ENCODE measurements at regions not wholly inside any gene's neighbourhood (a gene's known extent, or its start where the extent isn't known, plus 50 kb on each side); places are given as distances from the start of the nearest gene placed in this dataset.

GRCh38 chr2:126784045-126784444, 114.6 kb upstream of the TEX51 start:
- Mint-ChIP-seq H3K27ac (no peak overlapping the region), H3K4me1 (ENCODE audit: low read depth) (no peaks in the 10 kb centered on the region)

DNA sequence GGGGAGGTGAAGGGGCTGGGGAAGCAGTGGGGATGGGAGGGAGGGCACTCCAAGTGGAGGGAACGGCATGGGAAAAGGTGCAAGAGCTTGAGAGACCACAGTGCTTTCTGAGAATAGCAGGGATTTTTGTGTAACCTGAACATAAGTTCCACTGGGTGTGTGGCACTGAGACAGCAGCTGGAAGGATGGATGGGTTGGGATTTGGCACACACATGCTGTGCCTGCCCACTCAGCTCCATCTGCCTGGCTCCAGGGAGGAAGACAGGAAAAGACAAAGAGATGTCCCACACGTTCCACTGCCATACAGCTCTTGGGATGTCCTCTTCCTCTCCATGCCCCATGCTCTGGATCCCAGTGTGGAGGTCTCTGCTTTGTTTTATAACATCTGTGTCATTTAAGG, 114.1 kb upstream of the TEX51 start:
- TF ChIP-seq, protein P1, sequence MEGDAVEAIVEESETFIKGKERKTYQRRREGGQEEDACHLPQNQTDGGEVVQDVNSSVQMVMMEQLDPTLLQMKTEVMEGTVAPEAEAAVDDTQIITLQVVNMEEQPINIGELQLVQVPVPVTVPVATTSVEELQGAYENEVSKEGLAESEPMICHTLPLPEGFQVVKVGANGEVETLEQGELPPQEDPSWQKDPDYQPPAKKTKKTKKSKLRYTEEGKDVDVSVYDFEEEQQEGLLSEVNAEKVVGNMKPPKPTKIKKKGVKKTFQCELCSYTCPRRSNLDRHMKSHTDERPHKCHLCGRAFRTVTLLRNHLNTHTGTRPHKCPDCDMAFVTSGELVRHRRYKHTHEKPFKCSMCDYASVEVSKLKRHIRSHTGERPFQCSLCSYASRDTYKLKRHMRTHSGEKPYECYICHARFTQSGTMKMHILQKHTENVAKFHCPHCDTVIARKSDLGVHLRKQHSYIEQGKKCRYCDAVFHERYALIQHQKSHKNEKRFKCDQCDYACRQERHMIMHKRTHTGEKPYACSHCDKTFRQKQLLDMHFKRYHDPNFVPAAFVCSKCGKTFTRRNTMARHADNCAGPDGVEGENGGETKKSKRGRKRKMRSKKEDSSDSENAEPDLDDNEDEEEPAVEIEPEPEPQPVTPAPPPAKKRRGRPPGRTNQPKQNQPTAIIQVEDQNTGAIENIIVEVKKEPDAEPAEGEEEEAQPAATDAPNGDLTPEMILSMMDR (IDR thresholded peaks at IDR 0.05; ENCODE audit: unreplicated experiment), result no peak
- Mint-ChIP-seq H3K4me3 (ENCODE audit: low read depth) (no peak overlapping the region), H3K27ac (no peak overlapping the region), H3K36me3 (ENCODE audit: insufficient read depth) (no peaks in the 10 kb centered on the region), H3K4me1 (ENCODE audit: low read depth) (no peaks in the 10 kb centered on the region), H3K9me3 (ENCODE audit: low read depth) (no peaks in the 10 kb centered on the region), H3K27me3 (peaks cover 27% of the 10 kb centered on the region)
- no peak for DNase-seq (ENCODE audit: low spot score, unreplicated experiment)

More at GRCh38 chr2:126784045-126784444, 114.6 kb upstream of the TEX51 start:
- TF ChIP-seq, protein P1 (IDR thresholded peaks at IDR 0.05; ENCODE audit: unreplicated experiment), result no peak
- Mint-ChIP-seq H3K9me3 (ENCODE audit: low read depth) (no peaks in the 10 kb centered on the region), H3K4me3 (ENCODE audit: low read depth) (no peak overlapping the region), H3K36me3 (ENCODE audit: insufficient read depth) (no peaks in the 10 kb centered on the region), H3K27me3 (peaks cover 31% of the 10 kb centered on the region)
- no peak for DNase-seq (ENCODE audit: low spot score, unreplicated experiment)

DNA sequence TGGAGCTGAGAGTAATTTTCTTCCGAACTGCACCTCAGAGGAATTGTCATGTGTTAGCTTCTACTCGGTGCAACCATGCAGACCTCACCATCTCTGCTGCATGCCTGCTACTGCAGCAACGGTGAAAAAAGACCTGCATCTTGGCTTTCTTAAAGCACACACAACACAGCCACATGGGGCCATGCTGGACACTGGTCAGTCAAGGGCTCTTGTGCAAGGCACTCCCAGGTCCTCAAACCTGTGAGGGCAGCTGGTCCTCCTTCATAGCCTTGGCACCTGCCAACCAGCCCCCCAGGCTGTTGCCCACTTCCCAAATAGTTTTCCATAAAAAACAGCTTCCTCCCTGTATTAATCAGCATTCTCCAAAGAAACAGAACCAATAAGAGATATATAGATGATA, 113.5 kb upstream of the TEX51 start:
- H3K9me3 Mint-ChIP-seq (ENCODE audit: low read depth), result no peaks in the 10 kb centered on the region
- TF ChIP-seq, protein P1 (IDR thresholded peaks at IDR 0.05; ENCODE audit: unreplicated experiment), result no peak
- H3K4me3 Mint-ChIP-seq (ENCODE audit: low read depth), result no peak overlapping the region
- H3K27ac Mint-ChIP-seq, result no peak overlapping the region
- H3K36me3 Mint-ChIP-seq (ENCODE audit: insufficient read depth), result no peaks in the 10 kb centered on the region
- DNase-seq (ENCODE audit: low spot score, unreplicated experiment), result no peak
- H3K4me1 Mint-ChIP-seq (ENCODE audit: low read depth), result no peaks in the 10 kb centered on the region
- peaks cover 21% of the 10 kb centered on the region for H3K27me3 Mint-ChIP-seq

- H3K27ac Mint-ChIP-seq, result no peak overlapping the region
Observed at GRCh38 chr2:126785862-126786261, 112.8 kb upstream of the TEX51 start.

DNA sequence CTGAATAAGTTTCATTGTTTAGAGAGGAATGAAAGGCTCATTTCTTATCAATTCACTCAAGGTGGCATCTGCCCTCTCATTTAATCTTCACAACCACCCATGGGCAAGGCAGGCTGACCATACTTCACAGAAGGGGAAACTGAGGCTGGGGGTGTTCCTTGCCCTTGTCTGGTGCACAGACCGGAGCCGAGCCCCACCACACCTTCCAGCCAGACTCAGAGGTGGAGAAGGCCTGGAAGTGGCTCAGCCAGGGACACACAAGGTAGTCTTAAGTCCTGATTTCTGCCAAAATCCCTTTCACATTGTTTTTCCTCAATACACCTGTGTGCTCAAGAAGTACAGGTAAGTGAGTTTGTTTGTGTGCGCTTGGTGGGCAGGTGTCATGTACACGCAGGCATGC, 111.9 kb upstream of the TEX51 start:
- peaks cover 14% of the 10 kb centered on the region for H3K27me3 Mint-ChIP-seq

More at GRCh38 chr2:126785862-126786261, 112.8 kb upstream of the TEX51 start:
- DNase-seq (ENCODE audit: low spot score, unreplicated experiment), result no peak
- H3K9me3 Mint-ChIP-seq (ENCODE audit: low read depth), result no peaks in the 10 kb centered on the region
- no peaks in the 10 kb centered on the region for H3K4me1 Mint-ChIP-seq (ENCODE audit: low read depth)
- H3K27me3 Mint-ChIP-seq, result peaks cover 16% of the 10 kb centered on the region
- TF ChIP-seq, protein P1 (IDR thresholded peaks at IDR 0.05; ENCODE audit: unreplicated experiment), result no peak
- no peaks in the 10 kb centered on the region for H3K36me3 Mint-ChIP-seq (ENCODE audit: insufficient read depth)
- H3K4me3 Mint-ChIP-seq (ENCODE audit: low read depth), result no peak overlapping the region

More for the DNA sequence above, 111.9 kb upstream of the TEX51 start:
- no peak overlapping the region for H3K27ac Mint-ChIP-seq
- no peak overlapping the region for H3K4me3 Mint-ChIP-seq (ENCODE audit: low read depth)
- H3K9me3 Mint-ChIP-seq (ENCODE audit: low read depth), result no peaks in the 10 kb centered on the region
- no peak for DNase-seq (ENCODE audit: low spot score, unreplicated experiment)
- TF ChIP-seq, protein P1 (IDR thresholded peaks at IDR 0.05; ENCODE audit: unreplicated experiment), result no peak
- H3K4me1 Mint-ChIP-seq (ENCODE audit: low read depth), result no peaks in the 10 kb centered on the region
- H3K36me3 Mint-ChIP-seq (ENCODE audit: insufficient read depth), result no peaks in the 10 kb centered on the region

All from progenitor cell of endocrine pancreas (in vitro differentiated cells).